ENCODE measurements at regions not wholly inside any gene's neighbourhood (a gene's known extent, or its start where the extent isn't known, plus 50 kb on each side); places are given as distances from the start of the nearest gene placed in this dataset.
"Not testable (repeated sequence)": the region's sequence is repeated elsewhere in the genome, so short reads cannot be mapped to it uniquely, and the experiment has no call there.

- DNase-seq (ENCODE audit: low spot score), result no peak
These were observed 170.9 kb upstream of the MAGI2 start for GRCh38 chr7:79624336-79624735.

DNA sequence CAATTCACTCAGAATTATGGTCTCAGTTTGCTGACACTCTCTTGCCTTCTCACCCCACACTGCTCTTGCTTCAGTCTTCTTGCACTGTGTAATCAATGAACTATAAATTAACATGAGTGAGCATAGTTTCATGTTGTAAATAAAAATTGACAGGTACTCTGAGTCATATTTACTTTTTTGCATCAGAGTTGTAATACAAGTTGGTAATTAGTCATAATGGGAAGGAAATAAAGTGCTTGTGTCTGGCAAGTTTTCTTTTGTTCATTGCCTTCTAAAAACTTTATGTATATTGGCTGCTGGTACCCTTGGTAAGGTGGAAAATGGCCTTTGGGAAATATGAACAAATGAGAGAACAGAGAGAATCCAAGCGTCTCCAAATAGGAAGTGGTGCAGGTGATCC lies 169.3 kb upstream of the MAGI2 start:
- DNase-seq (ENCODE audit: low spot score), result no peak

DNA sequence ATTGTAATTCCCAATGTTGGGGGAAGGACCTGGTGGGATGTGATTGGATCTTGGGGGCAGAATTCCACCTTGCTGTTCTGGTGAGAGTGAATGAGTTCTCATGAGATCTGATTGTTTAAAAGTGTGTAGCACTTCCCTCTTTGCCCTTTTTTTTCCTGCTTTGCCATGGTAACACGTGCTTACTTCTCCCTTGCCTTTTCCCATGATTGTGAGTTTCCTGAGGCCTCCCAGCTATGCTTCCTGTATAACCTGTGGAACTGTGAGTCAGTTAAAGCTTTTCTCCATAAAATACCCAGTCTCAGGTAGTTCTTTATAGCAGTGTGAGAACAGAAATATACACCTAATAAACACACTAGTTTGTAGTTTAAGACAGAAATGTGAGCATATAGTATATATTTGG lies 166.8 kb upstream of the MAGI2 start:
- DNase-seq (ENCODE audit: low spot score), result no peak

- no peak for DNase-seq (ENCODE audit: low spot score)
These were observed 165.7 kb upstream of the MAGI2 start for GRCh38 chr7:79619216-79619615.

GRCh38 chr7:79615871-79616640 lies 162.6 kb upstream of the MAGI2 start:
- no peak for DNase-seq (ENCODE audit: low spot score)

GRCh38 chr7:79615466-79615865 lies 162.0 kb upstream of the MAGI2 start:
- DNase-seq (ENCODE audit: low spot score), result no peak

GRCh38 chr7:79612903-79613302 lies 159.4 kb upstream of the MAGI2 start:
- DNase-seq (ENCODE audit: low spot score), result no peak

DNA sequence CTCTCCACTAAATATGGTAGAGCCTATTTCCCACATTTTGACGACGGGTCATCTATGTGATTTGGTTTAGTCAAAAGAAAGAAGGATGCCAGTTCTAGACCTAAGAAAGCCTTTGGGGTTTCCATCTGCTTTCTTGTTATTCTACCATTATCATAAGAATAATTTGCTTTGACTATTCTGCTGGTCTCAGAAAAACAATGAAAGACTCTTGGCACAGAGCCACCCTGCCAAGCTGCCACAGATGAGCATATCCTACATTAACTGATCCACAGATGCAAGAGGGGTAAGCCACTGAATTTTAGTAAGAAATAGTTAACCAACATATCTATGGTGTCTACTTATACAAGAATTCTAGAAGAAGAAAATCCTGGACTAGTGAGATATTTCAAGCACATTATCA lies 158.6 kb upstream of the MAGI2 start:
- no peak for DNase-seq (ENCODE audit: low spot score)

DNA sequence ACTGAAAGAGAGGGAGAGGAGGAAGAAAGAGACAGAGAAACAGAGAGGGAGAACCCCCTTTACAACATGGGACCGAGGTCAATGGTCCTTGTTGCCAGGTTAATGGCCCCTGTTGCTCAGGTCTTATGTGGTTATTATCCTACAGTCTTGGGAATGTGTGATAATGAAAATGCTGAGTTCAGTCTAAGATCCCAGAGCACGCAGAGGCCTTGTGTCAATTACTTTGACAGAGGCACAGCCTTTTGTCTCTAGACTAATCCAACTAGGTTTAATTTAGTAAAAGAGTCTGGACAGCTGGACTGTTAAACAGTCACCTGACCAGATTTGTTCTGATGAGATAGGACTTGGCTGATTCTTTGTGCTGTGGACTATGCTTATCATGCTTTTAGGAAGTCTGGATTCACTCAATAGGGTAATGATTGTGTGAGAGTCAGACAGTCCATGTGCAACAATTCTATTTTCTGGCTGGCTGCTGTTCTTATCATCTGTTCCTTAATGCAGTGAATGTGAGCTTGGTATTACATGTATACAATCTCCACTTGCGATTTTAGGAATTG lies 157.4 kb upstream of the MAGI2 start:
- DNase-seq (ENCODE audit: low spot score), result no peak

GRCh38 chr7:79610313-79610712 lies 156.8 kb upstream of the MAGI2 start:
- DNase-seq (ENCODE audit: low spot score), result no peak

DNA sequence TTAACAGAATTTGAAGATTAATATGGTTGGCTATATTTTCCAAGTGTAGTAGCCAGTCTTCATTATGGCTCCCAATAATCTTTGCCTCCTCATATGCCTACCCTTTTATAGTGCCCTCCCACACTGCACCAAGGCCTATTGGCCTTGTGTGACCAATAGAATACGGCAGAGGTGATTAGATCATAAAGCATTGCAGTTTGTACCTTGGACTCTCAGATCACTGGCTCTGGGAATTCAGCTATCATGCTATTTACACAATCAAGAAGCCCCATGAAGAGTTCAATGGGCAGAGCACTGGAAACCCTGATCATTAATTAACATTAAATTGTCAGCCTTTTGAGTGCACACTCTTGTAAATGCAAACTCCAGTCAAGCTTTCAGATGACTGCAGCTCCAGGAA lies 154.5 kb upstream of the MAGI2 start:
- DNase-seq (ENCODE audit: low spot score), result no peak

DNA sequence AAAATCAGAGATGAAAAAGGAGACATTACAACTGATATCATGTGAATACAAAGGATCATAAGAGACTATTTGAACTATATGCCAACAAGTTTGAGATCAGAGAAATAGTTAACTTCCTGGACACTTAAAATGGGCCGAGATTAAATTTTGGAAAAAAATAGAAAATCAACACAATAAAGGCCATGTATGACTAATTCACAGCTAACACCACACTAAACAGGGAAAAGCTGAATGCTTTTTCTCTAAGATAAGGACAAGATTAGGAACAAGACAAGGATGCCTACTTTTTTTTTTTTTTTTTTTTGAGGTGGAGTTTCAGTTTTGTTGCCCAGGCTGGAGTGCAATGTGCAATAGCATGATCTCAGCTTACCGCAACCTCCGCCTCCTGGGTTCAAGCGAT lies 151.4 kb upstream of the MAGI2 start:
- DNase-seq (ENCODE audit: low spot score), result no peak

DNA sequence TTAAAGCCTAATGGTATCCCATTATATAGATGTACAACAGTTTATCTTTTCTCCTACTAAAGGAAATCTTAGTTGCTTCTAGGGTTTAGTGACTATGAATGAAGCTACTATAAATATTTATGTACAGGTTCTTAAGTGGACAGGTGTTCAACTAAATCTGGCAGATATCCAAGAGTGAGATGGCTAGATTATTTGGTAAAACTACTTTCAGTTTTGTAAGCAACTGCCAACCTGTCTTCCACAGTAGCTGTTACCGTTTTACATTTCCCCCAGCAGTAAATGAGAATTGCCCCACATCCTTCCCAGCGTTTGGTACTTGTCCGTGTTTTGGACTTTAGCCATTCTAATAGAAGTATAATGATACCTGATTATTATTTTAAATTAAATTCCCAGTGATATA lies 144.9 kb upstream of the MAGI2 start:
- no peak for DNase-seq (ENCODE audit: low spot score)

DNA sequence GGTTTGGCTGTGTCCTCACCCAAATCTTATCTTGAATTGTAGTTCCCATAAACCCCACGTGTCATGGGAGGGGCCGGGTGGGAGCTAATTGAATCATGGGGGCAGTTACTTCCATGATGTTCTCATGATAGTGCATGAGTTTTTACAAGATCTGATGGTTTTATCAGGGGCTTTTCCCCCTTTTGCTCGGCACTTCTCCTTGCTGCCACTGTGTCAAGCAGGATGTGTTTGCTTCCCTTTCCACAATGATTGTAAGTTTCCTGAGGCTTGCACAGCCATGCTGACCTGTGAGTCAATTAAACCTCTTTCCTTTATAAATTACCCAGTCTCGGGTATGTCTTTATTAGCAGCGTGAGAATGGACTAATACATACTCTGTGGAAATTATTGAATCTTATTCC lies 141.2 kb upstream of the MAGI2 start:
- DNase-seq (ENCODE audit: low spot score), result not testable (repeated sequence)

GRCh38 chr7:79593866-79594301 lies 140.4 kb upstream of the MAGI2 start:
- DNase-seq (ENCODE audit: low spot score), result no peak

DNA sequence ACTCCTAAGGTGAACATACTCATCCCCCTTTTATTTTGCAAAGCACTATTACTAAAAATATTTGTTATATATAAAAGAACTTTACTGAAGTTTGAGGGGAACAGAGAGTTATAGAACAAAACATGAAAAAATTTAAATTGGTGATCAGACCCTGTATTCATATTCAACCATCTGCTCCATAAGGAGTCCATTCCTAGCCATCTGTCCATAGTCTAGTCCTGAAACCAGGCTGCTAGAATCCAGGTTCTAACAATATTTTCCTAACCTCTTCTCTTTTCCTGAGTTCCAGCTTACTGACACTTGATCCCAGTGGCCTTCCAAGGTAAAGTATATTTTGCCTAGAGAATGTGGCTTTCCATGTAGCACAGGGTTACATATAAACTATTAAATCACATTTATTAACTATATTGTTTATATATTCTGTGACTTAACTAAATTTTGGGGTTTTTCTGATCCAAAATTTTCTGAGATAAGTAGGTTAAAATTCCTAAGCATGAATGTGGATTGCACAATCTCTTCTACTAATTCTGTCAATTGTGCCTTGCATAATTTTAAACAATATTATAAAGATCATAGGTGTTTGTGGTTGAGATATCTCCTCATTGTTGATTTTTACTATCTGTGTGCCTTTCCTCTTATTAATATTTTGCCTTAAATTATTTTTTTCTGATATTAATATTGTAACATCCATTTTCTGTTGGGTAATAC lies 137.6 kb upstream of the MAGI2 start:
- no peak for DNase-seq (ENCODE audit: low spot score)

DNA sequence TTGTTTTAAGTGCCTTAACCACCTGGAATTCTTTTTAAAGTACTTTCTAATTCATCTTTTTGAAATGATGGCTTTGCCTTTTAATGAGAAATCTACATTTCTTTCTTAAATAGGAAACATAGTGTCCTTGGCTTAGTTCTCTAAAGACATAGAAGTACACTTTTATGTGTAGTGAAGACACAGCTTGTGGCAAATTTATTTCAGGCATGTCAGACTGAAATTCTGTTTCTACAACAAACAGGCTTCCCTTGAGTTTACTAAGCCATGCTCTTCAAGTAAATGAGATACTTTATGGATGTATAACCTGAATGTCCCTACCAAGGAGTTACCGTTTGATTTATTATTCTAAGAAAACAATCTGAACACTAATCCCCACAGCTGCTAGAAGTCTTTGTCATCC lies 136.9 kb upstream of the MAGI2 start:
- no peak for DNase-seq (ENCODE audit: low spot score)

- DNase-seq (ENCODE audit: low spot score), result no peak
These were observed 117.4 kb upstream of the MAGI2 start for GRCh38 chr7:79570903-79571302.

GRCh38 chr7:79563821-79564522 lies 110.5 kb upstream of the MAGI2 start:
- DNase-seq (ENCODE audit: low spot score), result no peak

DNA sequence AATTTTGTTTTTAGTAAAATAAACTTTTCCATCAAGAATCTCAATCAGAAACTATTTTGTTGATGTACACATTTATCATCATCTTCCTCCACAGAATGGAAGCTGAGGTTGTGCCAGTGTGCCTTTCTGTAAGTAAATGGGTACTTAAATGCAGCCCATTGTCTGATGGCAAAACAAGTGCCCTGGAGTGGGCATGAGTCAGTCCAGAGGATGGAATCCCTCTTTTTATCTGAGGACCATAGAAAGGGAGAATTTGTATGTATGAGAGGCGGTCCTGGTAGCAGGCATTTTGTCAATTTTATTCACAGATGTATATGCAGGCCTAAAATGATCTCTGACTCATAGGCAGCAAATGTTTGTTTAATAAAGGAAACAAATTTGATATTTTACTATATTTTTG lies 102.1 kb upstream of the MAGI2 start:
- DNase-seq (ENCODE audit: low spot score), result no peak

- DNase-seq (ENCODE audit: low spot score), result no peak
These were observed 100.5 kb upstream of the MAGI2 start for GRCh38 chr7:79553811-79554555.

DNA sequence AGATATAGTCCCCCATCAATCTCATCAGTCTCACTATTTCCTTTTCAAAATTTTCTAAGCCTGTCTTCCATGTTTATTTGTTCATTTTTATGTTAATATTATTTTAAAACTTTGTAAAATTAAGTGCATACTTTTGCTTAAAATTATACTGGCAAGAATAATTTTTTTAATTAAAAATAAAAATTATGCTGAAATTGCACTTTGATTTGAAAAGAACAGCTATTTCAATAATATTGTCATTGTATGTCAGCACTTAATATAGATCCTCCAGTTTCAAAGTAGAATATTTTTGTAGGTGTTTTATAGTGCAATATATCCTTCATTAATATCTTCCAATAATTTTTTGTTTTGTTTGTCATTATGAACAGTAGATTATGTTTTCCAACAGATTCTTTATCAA lies 99.0 kb upstream of the MAGI2 start:
- no peak for DNase-seq (ENCODE audit: low spot score)

All from AG08396 (cell line).